Astrocyte of the cerebellum (primary cell): ENCODE measurements at regions not wholly inside any gene's neighbourhood (a gene's known extent, or its start where the extent isn't known, plus 50 kb on each side); places are given as distances from the start of the nearest gene placed in this dataset.

Experiments
- DNase-seq: peaks from one replicate; pipeline ENCODE4 v3.0.0-alpha.2; 2011; ENCODE audit warnings: low read depth
- H3K4me3 ChIP-seq: 2 replicates; pipeline ENCODE4 v1.5.1; 2011; ENCODE audit warnings: mild to moderate bottlenecking, low read depth, low read length, moderate library complexity
- CTCF ChIP-seq: IDR thresholded peaks from 2 replicates; pipeline ENCODE4 v1.5.1; 2012; ENCODE audit warnings: low read length, low read depth, moderate library complexity, mild to moderate bottlenecking; ENCODE audit errors: missing control alignments
- in situ Hi-C: cut with HindIII; loops from 2 replicates; pipeline ENCODE4 v1.10.0; 2017; ENCODE audit warnings: low sequenced_read_pairs

GRCh38 chr2:129793431-129793902, 186.0 kb upstream of the RAB6C start:
- in situ Hi-C loops, result no loop called here
- no peak overlapping the region for H3K4me3 ChIP-seq
- DNase-seq, result no peak
- no peak for TF ChIP-seq CTCF

DNA sequence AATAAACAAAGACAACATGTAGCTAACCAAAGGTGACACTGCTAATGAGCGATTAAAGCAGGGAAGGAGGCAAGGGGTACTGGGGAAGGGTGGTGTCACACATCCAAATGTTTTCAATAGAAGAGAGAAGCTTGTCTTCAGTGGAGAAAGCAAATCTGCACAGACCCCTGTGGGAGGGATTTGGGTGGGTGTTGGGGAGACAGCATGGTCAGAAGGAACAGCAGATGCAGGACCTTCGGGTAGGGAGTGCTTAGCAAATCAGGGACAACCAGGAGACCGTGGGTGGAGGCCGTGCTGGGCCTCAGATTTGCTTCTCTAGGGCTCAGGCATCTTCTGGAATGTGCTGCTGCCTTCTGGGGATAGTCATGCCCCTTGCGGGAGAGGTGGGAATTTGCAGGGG, 185.3 kb upstream of the RAB6C start:
- no peak for DNase-seq
- no peak overlapping the region for H3K4me3 ChIP-seq
- TF ChIP-seq CTCF, result no peak
- in situ Hi-C loops, result no loop called here

GRCh38 chr2:129794540-129794939, 184.9 kb upstream of the RAB6C start:
- no peak for TF ChIP-seq CTCF
- no peak overlapping the region for H3K4me3 ChIP-seq
- DNase-seq, result no peak
- in situ Hi-C loops, result no loop called here

DNA sequence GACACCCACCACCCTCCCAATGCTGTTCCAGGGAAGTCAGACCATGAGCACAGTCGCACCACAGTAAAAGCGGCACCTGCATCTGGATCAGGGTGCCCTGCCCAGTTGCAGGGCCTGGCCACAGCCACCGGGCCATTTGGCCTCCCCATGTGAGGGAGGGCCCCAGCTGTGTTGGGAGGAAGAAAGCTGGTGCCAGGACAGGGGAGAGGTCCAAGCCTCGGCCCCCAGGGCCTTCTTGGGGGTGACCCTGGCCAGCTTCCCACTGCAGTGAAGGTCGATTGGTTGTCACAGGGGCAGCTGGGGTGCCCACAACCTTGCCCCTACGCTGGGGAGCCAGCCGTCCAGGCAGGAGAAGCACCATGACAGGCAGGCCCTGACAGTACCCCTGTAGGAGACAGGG, 183.2 kb upstream of the RAB6C start:
- DNase-seq, result no peak
- no peak for TF ChIP-seq CTCF
- no peak overlapping the region for H3K4me3 ChIP-seq
- in situ Hi-C loops, result no loop called here

- in situ Hi-C loops, result no loop called here
- DNase-seq, result no peak
- TF ChIP-seq CTCF, result no peak
These were observed 182.5 kb upstream of the RAB6C start for GRCh38 chr2:129796801-129797488.

DNA sequence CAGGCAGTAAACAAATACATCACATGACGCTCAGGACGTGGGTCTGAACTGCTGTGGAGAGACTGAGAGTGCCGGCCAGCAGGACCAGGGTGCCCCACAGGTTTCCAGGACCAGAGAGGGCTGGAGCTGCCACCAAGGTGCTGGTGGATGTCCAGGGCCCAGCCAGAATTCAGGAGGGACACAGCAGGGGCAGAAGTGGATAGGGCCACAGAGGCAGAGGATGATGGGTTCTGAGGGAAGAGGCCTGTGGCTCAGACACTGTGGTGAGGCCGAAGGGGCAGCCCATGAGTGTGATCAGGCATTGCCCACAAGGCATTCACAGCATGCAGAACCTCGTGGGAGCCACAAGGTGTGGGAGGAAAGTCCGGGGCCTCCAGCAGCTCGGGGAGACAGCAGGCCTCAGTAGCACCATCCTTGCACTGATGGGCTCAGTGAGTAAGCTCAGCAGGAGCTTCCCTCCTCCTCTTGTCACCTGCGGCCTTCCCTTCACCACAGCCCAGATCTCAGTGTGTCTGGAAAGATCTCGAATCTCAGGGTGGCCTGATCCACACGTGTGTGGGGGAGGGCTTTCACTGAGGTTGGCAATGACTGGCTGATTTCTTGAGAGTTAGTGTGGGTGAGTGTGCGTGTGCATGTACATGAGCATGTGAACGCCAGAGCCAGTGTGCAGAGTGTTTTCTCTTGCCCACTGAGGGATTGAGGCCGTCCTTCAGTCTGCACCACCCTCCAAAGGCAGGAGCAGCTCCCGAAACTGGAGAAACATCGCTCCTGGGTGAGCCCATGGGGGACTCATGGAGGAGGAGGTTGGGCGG, 181.8 kb upstream of the RAB6C start:
- in situ Hi-C loops, result no loop called here
- no peak overlapping the region for H3K4me3 ChIP-seq
- TF ChIP-seq CTCF, result no peak
- no peak for DNase-seq

More at GRCh38 chr2:129796801-129797488, 182.5 kb upstream of the RAB6C start:
- no peak overlapping the region for H3K4me3 ChIP-seq
